ENCODE measurements at regions not wholly inside any gene's neighbourhood (a gene's known extent, or its start where the extent isn't known, plus 50 kb on each side); places are given as distances from the start of the nearest gene placed in this dataset.

GRCh38 chr1:232511172-232511571, 118.8 kb downstream of the SIPA1L2 start:
- H3K27me3 ChIP-seq = no peaks in the 10 kb centered on the region
- intact Hi-C loops (cut with DNase I) = no loop called here
- no peak overlapping the region for H3K4me3 ChIP-seq
- peaks cover 15% of the 10 kb centered on the region for H3K4me1 ChIP-seq
- no peaks in the 10 kb centered on the region for H3K36me3 ChIP-seq
- no peaks in the 10 kb centered on the region for H3K9me3 ChIP-seq
- DNase-seq (ENCODE audit: extremely low spot score in 2 of 2) = no peak
- no peak for TF ChIP-seq CTCF (IDR thresholded peaks at IDR 0.05)
- TF ChIP-seq POLR2A (IDR thresholded peaks at IDR 0.05) = no peak
- TF ChIP-seq POLR2AphosphoS5 (IDR thresholded peaks at IDR 0.05; ENCODE audit: insufficient read depth in 1 of 2, low read depth in 1 of 2) = no peak
- no peak overlapping the region for H3K27ac ChIP-seq

- peaks cover 15% of the 10 kb centered on the region for H3K4me1 ChIP-seq
- DNase-seq (ENCODE audit: extremely low spot score in 2 of 2) = no peak
- intact Hi-C loops (cut with DNase I) = no loop called here
- H3K9me3 ChIP-seq = no peaks in the 10 kb centered on the region
- H3K36me3 ChIP-seq = no peaks in the 10 kb centered on the region
- H3K27me3 ChIP-seq = no peaks in the 10 kb centered on the region
- no peak overlapping the region for H3K4me3 ChIP-seq
- H3K27ac ChIP-seq = no peak overlapping the region
- TF ChIP-seq POLR2A (IDR thresholded peaks at IDR 0.05) = no peak
- no peak for TF ChIP-seq CTCF (IDR thresholded peaks at IDR 0.05)
- no peak for TF ChIP-seq POLR2AphosphoS5 (IDR thresholded peaks at IDR 0.05; ENCODE audit: insufficient read depth in 1 of 2, low read depth in 1 of 2)
These were observed 119.4 kb downstream of the SIPA1L2 start for GRCh38 chr1:232510367-232511110.

- no peaks in the 10 kb centered on the region for H3K9me3 ChIP-seq
- H3K27ac ChIP-seq = no peak overlapping the region
- H3K27me3 ChIP-seq = no peaks in the 10 kb centered on the region
- intact Hi-C loops (cut with DNase I) = no loop called here
- DNase-seq (ENCODE audit: extremely low spot score in 2 of 2) = no peak
- H3K36me3 ChIP-seq = no peaks in the 10 kb centered on the region
- no peak for TF ChIP-seq POLR2A (IDR thresholded peaks at IDR 0.05)
- no peak for TF ChIP-seq CTCF (IDR thresholded peaks at IDR 0.05)
- TF ChIP-seq POLR2AphosphoS5 (IDR thresholded peaks at IDR 0.05; ENCODE audit: insufficient read depth in 1 of 2, low read depth in 1 of 2) = no peak
- no peak overlapping the region for H3K4me3 ChIP-seq
- H3K4me1 ChIP-seq = peaks cover 15% of the 10 kb centered on the region
These were observed 120.4 kb downstream of the SIPA1L2 start for GRCh38 chr1:232509570-232509969.

- H3K4me3 ChIP-seq = no peak overlapping the region
- no peak for DNase-seq (ENCODE audit: extremely low spot score in 2 of 2)
- no peaks in the 10 kb centered on the region for H3K9me3 ChIP-seq
- no peaks in the 10 kb centered on the region for H3K27me3 ChIP-seq
- H3K36me3 ChIP-seq = no peaks in the 10 kb centered on the region
- H3K27ac ChIP-seq = no peak overlapping the region
- intact Hi-C loops (cut with DNase I) = no loop called here
- peaks cover 15% of the 10 kb centered on the region for H3K4me1 ChIP-seq
- TF ChIP-seq CTCF (IDR thresholded peaks at IDR 0.05) (no peak), POLR2AphosphoS5 (IDR thresholded peaks at IDR 0.05; ENCODE audit: insufficient read depth in 1 of 2, low read depth in 1 of 2) (no peak), POLR2A (IDR thresholded peaks at IDR 0.05) (no peak)
These were observed 121.7 kb downstream of the SIPA1L2 start for GRCh38 chr1:232508130-232508701.

GRCh38 chr1:232507571-232507970, 122.4 kb downstream of the SIPA1L2 start:
- no peak for DNase-seq (ENCODE audit: extremely low spot score in 2 of 2)
- Histone ChIP-seq H3K4me3 (no peak overlapping the region), H3K9me3 (no peaks in the 10 kb centered on the region), H3K36me3 (no peaks in the 10 kb centered on the region), H3K27me3 (no peaks in the 10 kb centered on the region), H3K27ac (no peak overlapping the region), H3K4me1 (peaks cover 19% of the 10 kb centered on the region)
- intact Hi-C loops (cut with DNase I) = no loop called here
- TF ChIP-seq POLR2AphosphoS5 (IDR thresholded peaks at IDR 0.05; ENCODE audit: insufficient read depth in 1 of 2, low read depth in 1 of 2) (no peak), CTCF (IDR thresholded peaks at IDR 0.05) (no peak)

Data from vagina (tissue), 2 donors.